Astrocyte of the cerebellum (primary cell): ENCODE measurements at regions not wholly inside any gene's neighbourhood (a gene's known extent, or its start where the extent isn't known, plus 50 kb on each side); places are given as distances from the start of the nearest gene placed in this dataset.

Experiments used
- DNase-seq: peaks from one replicate; pipeline ENCODE4 v3.0.0-alpha.2; 2011; ENCODE audit warnings: low read depth
- H3K4me3 ChIP-seq: 2 replicates; pipeline ENCODE4 v1.5.1; 2011; ENCODE audit warnings: mild to moderate bottlenecking, low read depth, low read length, moderate library complexity
- CTCF ChIP-seq: IDR thresholded peaks from 2 replicates; pipeline ENCODE4 v1.5.1; 2012; ENCODE audit warnings: low read length, low read depth, moderate library complexity, mild to moderate bottlenecking; ENCODE audit errors: missing control alignments
- in situ Hi-C: cut with HindIII; loops from 2 replicates; pipeline ENCODE4 v1.10.0; 2017; ENCODE audit warnings: low sequenced_read_pairs

- H3K4me3 ChIP-seq: no peak overlapping the region
- in situ Hi-C loops: no loop called here
- DNase-seq: no peak
- no peak for TF ChIP-seq CTCF
These were observed 370.4 kb downstream of the SUCLG1 start for GRCh38 chr2:84088656-84089055.

- no peak for TF ChIP-seq CTCF
- DNase-seq: no peak
- in situ Hi-C loops: no loop called here
- no peak overlapping the region for H3K4me3 ChIP-seq
These were observed 373.5 kb downstream of the SUCLG1 start for GRCh38 chr2:84085562-84085961.

GRCh38 chr2:84084856-84085255, 374.2 kb downstream of the SUCLG1 start:
- in situ Hi-C loops: no loop called here
- no peak for DNase-seq
- no peak for TF ChIP-seq CTCF
- no peak overlapping the region for H3K4me3 ChIP-seq

GRCh38 chr2:84083984-84084383, 375.1 kb downstream of the SUCLG1 start:
- no peak for TF ChIP-seq CTCF
- DNase-seq: no peak
- in situ Hi-C loops: no loop called here
- H3K4me3 ChIP-seq: no peak overlapping the region

- TF ChIP-seq CTCF: no peak
These were observed 380.6 kb downstream of the SUCLG1 start for GRCh38 chr2:84078471-84078870.

GRCh38 chr2:84077496-84077895, 381.6 kb downstream of the SUCLG1 start:
- no peak overlapping the region for H3K4me3 ChIP-seq
- DNase-seq: no peak
- peak; percentile 14 for TF ChIP-seq CTCF
- in situ Hi-C loops: no loop called here

More at GRCh38 chr2:84078471-84078870, 380.6 kb downstream of the SUCLG1 start:
- H3K4me3 ChIP-seq: no peak overlapping the region
- in situ Hi-C loops: no loop called here
- DNase-seq: no peak

GRCh38 chr2:84071050-84071449, 388.0 kb downstream of the SUCLG1 start:
- H3K4me3 ChIP-seq: no peak overlapping the region
- TF ChIP-seq CTCF: no peak
- in situ Hi-C loops: no loop called here
- no peak for DNase-seq
